ENCODE measurements at regions not wholly inside any gene's neighbourhood (a gene's known extent, or its start where the extent isn't known, plus 50 kb on each side); places are given as distances from the start of the nearest gene placed in this dataset.
"Not testable (repeated sequence)": the region's sequence is repeated elsewhere in the genome, so short reads cannot be mapped to it uniquely, and the experiment has no call there.

DNA sequence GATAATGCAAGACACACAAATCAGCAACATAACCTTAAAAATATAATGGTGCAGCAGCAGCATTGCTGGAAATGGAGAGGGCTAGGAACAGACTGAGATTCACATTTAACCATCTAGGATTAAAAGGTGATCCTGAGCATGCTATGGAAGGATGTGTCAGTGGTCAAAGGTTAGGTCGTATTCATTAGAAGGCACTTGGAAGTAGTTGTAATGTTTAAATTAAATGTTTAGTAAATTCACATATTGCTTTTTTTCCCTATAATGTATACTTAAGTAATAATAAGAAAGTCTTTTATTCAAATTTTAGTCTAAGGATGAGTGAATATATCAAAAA lies 368.6 kb upstream of the PDE3A start:
- DNase-seq, result no peak

DNA sequence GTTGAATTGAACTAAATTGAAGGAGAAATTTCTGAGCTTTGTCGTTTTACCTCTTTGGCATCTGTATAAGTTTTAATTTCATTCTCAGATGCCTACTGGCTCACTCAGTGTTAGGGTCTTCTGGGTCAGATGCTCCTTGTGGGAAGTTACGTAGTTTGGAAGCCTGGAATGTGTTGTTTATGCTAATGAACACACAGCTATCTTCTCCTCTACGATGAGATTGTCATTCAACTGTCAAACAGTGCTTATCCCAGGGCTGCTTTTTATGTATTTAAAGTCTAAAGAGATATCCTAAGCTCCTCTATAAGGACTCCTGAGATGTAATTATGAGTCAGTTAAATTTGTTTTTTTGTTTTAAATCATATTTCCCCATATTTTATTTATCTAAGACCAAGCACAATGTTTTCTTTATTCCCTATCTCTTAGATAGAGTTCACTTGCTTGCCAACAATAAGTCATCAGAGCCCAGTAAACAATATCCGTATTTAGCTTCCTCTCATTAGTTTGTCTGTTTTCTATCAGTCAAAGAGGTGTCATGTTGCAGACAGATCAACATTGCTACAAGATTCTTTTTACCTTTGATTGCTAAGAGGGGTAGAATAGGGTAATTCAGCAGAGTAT lies 368.0 kb upstream of the PDE3A start:
- no peak for DNase-seq

DNA sequence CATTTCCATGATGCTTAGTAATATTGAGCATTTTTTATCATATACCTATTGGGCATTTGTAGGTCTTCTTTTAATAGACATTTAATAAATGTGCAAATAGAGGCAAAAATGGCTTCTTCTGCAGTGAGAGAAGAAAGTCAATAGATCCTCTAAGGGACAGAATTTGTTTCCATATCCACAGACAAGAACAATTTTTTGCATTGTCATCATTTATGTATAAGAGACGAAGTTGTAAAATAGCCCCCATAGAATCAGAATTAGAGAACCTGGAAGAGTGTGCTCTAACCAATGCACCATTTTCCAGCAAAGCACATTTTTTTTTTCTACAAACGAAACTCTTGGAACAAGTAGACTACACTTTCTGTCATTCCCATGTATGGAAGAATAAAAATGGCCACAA lies 365.1 kb upstream of the PDE3A start:
- no peak for DNase-seq

DNA sequence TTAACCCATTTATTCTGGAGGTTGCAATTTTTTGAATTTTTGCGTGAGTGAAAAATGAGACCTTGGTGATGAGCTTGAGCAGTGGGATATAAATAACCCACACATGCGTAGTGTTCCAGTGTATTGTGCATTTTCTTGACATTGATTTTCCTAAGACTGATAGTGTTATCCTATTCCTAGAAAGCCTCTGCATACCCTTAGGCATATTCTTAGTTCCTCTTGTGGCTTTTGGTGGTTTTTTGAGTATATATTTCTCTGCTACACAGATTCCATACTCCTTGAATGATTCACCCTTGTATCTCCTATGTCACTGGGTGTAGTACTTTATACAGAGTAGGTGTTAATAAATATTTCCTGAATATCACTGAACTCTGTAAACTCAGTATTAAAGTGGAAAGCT lies 363.4 kb upstream of the PDE3A start:
- no peak for DNase-seq

DNA sequence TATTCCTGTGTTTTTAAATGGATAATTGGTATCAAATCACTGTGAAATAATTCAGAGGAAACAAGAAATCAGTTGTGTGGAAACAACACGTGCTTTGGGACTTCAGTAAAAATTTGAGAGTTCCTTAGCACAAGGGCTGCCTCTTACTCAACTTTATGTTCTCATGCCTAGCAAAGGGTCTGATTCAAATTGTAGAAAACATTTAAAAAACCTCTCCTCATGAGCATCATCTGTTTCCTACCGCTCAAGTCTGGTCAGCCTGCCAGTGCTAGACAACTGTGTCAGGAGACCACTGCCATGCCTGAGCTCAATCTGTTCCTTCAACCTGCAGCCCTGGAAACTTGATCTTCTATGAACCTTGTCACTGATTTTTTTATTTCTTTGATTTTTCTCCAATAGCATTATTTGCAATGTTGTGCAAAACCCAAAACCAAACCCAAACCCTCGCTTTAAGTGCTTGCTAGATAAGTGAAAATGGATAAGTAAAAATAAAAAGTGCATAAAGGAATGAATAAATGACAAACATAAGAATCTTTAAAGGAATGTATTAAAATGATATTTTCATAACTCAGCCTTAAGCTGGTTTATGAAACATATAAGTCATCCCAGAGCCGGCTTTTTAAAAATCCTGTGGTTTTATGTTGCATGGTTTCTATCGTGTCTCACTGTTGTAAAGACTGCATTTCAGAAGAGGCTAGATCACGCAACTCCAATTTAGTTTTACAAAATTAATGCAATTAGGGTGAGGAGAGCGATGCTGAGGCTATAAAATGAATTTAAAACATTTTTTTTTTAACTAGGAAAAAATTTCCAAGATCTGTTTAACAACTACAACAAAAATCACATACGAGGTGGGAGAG lies 361.2 kb upstream of the PDE3A start:
- DNase-seq, result no peak

DNA sequence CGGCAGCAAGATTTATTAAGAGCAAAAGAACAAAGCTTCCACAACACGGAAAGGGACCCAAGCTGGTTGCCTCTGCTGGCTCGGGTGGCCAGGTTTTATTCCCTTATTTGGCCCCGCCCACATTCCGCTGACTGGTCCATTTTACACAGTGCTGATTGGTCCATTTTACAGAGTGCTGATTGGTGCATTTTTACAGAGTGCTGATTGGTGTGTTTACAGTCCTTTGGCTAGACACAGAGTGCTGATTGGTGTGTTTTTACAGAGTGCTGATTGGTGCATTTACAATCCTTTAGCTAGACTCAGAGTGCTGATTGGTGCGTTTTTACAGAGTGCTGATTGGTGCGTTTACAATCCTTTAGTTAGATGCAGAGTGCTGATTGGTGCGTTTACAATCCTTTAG lies 358.4 kb upstream of the PDE3A start:
- DNase-seq, result not testable (repeated sequence)

DNA sequence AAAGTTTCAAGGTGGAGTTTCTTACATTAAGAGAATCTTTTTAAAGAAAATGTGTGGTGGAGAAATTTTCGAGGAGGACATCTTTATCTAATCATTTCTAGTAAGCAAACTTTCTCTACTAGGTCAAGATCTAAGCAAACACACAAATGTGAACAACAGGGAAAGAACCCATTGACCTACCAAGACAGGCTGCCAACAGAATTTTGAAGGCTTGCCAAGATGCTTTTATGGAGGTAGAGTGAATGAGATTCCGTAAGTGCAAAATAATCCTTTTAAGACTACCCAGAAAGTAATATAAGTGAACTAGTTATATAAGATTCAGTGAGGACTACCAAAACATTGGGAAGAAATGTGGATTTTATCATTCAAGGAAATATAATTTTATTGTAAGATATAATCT lies 357.1 kb upstream of the PDE3A start:
- no peak for DNase-seq

DNA sequence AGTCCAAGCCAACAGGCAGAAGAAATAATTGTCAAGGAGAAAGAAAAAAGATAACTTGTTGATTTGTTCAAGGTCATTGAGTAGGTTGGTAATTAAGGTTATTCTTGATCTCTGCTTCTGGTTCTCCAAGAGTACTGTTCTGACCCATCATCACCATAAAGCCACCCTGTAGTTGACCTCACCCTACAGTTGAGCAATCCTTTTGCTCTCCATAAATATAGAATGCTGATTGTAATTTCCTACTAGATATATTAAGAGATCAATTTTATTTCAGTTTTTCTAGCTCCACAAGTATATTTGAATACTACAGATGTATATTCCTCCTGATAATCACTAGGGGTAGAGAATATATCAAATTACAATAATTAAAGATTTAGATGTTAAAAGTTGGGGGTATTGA lies 350.5 kb upstream of the PDE3A start:
- DNase-seq, result no peak

DNA sequence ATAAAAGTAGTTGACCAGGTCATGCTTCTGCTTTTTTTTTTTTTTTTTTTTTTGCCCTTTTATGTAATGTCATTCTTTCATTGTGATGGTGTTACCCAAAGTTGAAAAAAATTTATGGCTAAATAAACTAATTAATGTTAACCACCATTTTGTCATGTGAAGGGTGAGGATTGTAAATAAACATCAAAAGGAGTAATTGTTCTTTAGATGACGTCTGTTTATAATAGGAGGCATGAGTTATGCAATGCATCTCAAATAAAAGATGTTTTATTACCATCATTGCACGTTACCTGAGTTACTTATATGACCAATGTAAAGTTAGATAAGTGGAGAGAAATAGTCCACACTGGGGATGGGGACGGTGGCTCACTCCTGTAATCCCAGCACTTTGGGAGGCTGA lies 349.9 kb upstream of the PDE3A start:
- DNase-seq, result no peak

DNA sequence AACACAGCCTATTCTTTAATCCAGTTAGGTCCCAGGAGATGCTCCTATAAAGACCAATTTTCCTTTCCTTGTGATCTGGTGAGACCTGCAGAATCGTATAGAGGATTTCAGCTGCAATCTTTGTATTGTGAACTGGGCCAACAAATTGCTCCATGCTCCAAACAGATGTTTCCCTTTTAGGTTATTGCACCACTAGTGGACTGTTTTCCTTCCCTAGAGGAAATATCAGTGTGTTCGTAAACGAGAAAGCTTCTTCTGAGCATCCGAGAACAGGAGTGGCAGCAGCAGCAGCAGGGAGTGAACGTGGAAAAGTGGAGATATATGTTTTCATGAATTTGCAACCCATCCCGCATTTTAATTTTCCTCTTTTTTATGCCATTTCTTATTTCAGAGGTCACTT lies 344.1 kb upstream of the PDE3A start:
- DNase-seq, result no peak

DNA sequence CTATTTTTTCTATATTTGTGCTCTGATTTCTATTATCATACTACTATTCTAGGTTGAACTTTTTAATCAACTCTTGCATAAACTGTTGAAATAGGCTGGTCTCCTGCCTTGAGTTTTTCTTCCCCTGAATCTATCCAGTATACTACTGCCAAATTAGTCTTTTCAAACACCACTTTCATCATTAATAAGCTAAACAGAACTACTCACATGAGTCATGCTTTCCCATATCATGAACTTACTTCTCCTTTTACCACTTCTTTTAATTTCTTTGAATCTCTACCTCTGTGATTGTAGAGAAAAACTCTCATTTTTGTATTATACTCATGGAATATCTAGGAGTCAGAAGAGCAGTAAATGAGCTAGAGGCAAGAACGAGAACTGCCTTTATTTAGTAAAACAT lies 340.3 kb upstream of the PDE3A start:
- no peak for DNase-seq

DNA sequence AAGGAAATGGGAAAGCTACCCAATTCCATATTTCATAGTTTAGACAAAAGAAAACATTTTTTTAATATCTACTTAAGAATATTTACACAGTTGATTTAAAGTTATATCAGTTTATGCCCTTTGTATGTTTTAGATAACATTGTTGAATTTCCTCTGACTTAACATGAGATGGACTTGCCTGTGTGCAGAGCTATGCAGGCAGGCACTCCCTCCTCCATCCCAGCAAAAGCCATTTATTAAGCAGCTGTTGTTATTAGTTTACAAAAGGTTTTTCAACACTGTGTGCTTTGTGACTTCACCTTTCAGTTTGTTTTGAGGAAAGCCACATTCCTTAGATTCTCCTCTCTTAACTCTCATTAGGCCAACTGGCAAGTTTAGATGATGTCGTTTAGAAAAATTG lies 337.5 kb upstream of the PDE3A start:
- no peak for DNase-seq

DNA sequence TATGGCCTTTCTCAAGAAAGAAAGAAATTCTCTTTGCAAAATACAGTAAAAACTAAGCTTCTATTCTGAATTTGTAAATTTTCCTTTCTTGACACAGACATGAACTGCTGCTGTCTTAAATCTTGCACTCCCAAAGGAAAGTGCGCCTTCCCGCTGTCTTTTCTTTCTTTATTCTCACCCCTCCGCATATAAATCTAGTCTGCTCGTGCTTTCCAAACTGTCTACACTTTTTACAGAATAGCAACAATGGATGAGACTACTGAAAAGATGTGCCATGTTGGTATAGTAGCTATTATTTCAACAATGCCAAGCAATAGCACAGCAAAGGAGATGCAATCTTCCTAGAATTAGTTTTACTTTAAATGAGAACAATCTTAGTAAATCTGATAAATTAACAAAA lies 328.8 kb upstream of the PDE3A start:
- no peak for DNase-seq

DNA sequence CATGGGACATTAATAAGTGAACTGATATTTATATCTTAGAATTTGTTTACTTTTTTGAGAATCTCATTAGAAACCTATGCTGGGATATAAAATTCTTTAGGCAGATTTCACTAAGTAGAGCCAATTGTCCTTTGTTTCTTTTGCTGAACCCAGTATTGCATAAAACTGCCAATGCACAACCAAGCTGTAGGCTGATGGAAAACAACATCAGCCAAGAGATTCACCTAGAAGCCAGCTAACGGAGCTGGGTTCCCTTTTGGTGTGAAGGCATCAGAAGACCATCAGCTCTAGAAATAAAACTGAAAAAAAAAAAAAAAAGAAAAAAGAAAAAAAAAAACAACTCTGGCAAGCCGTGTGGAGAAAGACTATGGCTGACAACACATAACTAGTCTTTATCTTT lies 328.2 kb upstream of the PDE3A start:
- no peak for DNase-seq

DNA sequence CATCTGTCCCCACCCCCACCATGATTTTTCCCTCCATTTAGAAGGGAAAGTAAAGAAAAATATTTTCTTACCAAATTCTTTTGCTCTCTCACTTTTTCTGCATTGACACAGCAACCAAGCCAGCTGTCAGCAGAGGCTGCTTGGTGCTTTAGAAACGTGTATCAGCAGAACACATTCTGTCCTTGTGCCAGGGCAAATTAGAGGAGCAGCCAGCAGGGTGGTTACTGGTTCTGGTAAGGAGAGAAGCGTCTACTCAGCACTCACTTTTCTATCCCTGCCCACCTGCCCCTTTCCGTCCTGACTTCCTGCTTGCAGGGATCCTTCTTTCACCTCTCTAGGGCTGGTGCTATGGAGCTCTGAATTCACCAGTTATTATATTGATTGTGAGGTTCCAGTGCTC lies 327.5 kb upstream of the PDE3A start:
- no peak for DNase-seq

DNA sequence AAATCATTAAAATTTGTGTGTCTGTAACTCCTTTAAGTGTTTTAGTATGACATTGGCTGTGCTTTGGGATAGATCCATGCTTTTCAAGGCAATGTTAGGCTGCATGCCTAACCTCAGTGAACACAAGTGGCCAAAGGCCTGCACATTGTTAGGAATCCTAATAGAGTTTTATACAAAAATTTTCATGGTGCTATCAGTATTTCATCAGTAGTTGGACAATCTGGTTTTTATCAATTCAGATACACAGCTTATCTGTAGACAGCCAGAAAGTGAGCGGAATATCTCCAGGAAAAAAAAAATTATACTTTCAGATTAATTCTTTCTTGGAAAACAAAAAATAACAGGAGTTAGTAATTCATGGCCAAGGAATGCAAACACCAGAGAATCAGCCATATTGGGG lies 324.0 kb upstream of the PDE3A start:
- DNase-seq, result no peak

DNA sequence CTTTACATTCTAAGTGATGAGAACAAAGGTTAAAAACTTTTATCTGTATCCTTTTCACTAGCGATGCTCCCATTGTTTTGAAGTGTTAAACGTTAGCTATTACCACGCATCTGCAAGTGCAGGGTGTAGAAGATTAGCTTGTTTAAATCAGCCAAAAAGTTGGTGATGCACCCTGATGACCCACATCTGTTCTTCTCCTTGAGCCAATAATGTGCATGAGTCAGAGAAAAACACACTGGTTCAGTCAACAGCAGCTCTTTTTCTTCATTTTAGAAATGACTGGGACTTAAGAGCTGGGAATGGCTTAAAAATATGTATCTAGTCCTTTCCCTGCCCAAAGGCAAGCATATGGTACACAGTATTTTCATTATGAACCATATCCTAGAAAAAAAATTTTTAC lies 323.5 kb upstream of the PDE3A start:
- DNase-seq, result no peak

DNA sequence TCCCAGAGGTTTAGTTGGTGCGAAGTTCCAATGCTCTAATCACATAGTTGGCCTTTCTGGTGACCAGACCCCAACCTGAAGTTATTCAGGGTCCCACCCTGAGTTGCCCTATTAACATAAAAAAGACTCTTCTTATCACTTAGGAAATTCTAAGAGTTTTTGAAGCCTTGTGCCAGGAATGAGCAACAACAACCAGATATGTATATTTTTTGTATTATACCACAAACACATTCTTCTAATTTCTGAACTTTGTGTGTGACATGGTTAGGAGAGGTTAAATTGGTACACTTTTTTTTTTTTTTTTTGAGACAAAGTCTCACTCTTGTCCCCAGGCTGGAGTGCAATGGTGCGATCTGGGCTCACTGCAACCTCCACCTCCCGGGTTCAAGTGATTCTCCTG lies 320.4 kb upstream of the PDE3A start:
- no peak for DNase-seq

DNA sequence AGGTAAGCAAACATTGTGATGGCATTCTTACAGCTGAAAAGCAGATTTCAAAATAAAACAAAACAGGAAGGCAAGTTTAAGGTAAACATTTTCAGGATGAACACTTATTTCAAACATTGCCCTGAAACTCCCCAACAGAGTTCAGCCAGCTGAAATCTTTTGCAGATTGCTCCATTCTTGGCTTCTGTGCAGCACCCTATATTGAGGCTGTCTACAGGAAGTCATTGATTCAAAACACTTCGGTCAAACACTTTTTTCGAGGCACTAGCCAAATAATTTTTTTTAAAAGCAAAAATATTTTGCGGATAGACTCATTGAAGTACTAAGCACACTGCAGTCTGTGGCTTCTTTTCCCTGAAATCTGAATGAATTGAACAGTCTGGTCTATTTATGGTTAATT lies 318.1 kb upstream of the PDE3A start:
- no peak for DNase-seq

DNA sequence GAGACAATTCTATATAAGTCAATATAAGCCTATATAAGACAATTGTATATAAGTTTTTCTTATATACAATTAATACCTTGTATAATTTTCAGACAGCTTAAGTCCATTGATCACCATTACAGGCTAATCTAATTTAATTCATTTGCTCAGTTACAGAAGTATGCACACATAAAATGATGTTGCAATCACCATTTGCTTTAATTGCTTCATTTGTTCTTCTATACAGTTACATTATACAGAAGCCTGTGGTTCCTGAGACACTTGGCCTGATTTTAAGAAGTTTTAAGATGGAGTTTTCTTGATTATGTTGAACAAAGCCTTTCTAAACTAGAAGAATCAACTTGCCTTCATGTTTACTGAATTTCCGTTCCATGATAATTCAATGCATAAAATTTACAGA lies 314.6 kb upstream of the PDE3A start:
- DNase-seq, result no peak

DNA sequence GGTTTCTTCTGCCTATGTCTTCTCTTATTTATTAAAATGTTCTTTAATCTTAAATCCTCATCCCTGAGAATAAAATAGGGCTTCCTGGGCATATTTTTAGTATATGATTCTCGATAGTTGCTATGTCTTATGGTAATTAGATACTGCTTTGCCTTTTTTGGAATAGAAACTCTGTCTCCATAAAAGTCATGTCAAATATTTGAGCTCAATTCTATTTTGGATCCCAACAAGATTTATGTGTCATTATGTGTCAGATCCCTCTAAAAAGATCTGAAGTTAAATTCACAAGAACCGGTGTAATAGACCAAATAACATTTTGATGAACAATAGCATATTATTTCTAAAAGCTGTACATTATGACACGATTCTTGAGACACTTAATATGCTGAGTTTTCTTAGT lies 312.5 kb upstream of the PDE3A start:
- no peak for DNase-seq

DNA sequence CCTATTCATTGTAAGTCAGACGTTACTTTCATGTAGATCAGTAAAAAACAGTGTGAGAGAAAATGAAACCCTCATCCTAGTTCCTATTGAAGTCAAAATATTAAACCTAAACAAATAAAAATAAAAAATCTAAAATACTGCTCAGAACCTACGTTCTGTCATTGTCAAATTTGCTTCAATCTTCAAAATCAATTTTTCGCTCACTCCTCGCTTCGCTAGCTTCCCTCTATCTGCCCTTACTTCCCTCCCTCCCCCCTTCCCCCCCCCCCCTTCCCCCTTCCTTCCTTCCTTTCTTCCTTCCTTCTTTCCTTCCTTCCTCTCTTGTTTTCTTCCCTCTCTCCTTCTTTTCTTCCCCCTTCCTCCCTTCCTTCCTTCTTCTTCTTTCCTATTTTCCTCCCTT lies 310.9 kb upstream of the PDE3A start:
- no peak for DNase-seq

DNA sequence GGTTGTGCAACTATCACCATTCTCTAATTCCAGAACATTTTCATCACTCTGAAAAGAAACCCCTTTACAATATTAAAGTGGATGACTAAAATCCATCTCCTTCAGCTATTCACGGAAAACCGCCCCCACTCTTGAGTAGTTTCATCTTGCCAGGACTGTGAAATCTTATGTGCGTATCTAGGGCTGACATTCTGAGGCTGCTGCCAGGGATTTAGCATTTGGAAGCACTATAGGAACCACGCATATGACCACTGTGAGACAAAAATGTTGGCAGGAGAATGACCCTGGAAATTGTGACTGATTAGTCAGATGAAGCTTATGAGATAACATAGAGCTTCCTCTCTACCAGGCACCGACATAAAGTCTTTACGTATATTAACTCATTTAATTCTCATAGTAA lies 305.2 kb upstream of the PDE3A start:
- DNase-seq, result no peak

DNA sequence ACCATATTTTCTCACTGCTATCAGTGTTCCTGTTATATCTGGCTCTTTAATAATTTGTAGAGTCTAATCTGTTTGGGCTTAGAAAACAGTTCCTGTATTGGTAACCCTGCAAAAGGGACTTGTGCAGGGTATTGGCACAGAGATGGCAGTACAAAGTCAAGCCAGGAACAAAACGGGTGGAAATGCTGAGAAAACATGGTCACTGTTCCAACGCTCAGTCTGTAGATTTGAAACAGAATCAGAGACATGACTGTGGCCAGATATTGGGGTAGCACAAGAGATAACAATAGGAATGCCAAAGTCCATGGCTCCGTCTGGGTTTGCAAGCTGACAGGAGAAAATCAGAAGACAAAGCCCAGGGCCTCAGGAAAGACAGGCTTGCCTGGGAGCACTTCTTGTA lies 290.7 kb upstream of the PDE3A start:
- no peak for DNase-seq

DNA sequence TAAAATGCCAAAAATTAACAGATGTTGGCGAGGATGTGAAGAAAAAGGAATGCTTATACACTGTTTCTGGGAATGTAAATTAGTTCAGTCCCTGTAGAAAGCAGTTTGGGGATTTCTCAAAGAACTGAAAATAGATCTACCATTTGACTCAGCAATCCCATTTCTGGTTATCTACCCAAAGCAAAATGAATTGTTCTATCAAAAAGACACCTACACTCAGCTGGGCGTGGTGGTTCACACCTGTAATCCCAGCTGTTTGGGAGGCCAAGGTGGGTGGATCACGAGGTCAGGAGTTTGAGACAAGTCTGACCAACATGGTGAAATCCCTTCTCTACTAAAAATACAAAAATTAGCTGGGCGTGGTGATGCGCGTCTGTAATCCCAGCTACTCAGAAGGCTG lies 279.3 kb upstream of the PDE3A start:
- DNase-seq, result no peak

All from cerebellar nuclear complex (tissue), 1 donor.